ENCODE measurements at regions not wholly inside any gene's neighbourhood (a gene's known extent, or its start where the extent isn't known, plus 50 kb on each side); places are given as distances from the start of the nearest gene placed in this dataset.

DNA sequence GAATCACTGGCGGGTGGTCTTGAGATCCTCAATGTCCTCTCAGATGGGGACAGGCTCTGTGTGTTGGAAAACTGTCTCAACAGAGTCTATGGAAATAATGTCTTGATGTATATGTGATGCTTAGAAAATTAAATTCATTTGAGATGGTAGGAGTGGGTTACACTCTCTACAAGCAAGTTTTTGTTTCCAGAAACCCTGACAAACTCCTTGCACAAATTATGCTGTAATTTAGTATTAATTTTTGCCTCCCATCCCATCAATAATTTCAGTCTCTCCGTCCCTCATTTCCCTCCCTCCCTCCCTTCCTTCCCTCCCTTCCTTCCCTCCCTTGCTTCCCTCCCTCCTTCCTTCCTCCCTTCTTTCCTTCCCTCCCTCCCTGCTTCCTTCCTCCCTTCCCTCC lies 488.0 kb upstream of the C16orf82 start:
- BruUV-seq (replicated peaks), result no TSS peak

More for the DNA sequence above, 488.0 kb upstream of the C16orf82 start:
- DNase-seq (ENCODE audit: extremely low read depth in 1 of 4, low spot score in 3 of 4) (no peak), ATAC-seq (no peak), FAIRE-seq (no peak)
- H3K9me3 ChIP-seq (replicated peaks; ENCODE audit: control insufficient read depth, insufficient read depth, low read depth, low read length), result no peaks in the 10 kb centered on the region
- no peak overlapping the region for H2AFZ ChIP-seq (ENCODE audit: low read depth, low read length)
- H3K79me2 ChIP-seq (ENCODE audit: control insufficient read depth, insufficient read depth, low read length), result no peaks in the 10 kb centered on the region
- in situ Hi-C loops (cut with MboI) (no loop called here), intact Hi-C loops (cut with micrococcal nuclease) (no loop called here)
- no peaks in the 10 kb centered on the region for H3K4me1 ChIP-seq (replicated peaks in 1 of 2; ENCODE audit: control insufficient read depth in 2 of 2, insufficient read depth in 2 of 2, low read length in 2 of 2)
- no peaks in the 10 kb centered on the region for H3K9me1 ChIP-seq (ENCODE audit: control insufficient read depth, insufficient read depth, low read length)
- no peak overlapping the region for H3K4me2 ChIP-seq (ENCODE audit: insufficient read depth, low read length)
- H3K9ac ChIP-seq (ENCODE audit: insufficient read depth in 1 of 2, low read depth in 2 of 2, low read length in 2 of 2), result no peak overlapping the region
- TF ChIP-seq E2F6 (IDR thresholded peaks at IDR 0.05; ENCODE audit: borderline replicate concordance in 1 of 2, extremely low read depth in 1 of 2, insufficient read depth in 1 of 2, insufficient read length in 1 of 2, low read depth in 1 of 2, low read length in 1 of 2, poor library complexity in 1 of 2, severe bottlenecking in 1 of 2) (no peak), ZNF79 (CRISPR knock-in tag; IDR thresholded peaks at IDR 0.05; ENCODE audit: low read depth) (no peak), ZNF212 (CRISPR knock-in tag; IDR thresholded peaks at IDR 0.05) (no peak), ZNF589 (CRISPR knock-in tag; IDR thresholded peaks at IDR 0.05; ENCODE audit: low read depth) (no peak), SMARCA4 (IDR thresholded peaks at IDR 0.05) (no peak), ZNF280A (IDR thresholded peaks at IDR 0.05; ENCODE audit: low read depth, partially characterized antibody) (no peak), ETV5 (CRISPR knock-in tag; IDR thresholded peaks at IDR 0.05; ENCODE audit: low read depth) (no peak), U2AF1 (optimal IDR thresholded peaks at IDR 0.05; ENCODE audit: low read depth, low read length) (no peak), NR1H2 (CRISPR knock-in tag; IDR thresholded peaks at IDR 0.05) (no peak), NR0B1 (IDR thresholded peaks at IDR 0.05; ENCODE audit: partially characterized antibody) (no peak), ELF2 (CRISPR knock-in tag; IDR thresholded peaks at IDR 0.05) (no peak), TEAD1 (CRISPR knock-in tag; IDR thresholded peaks at IDR 0.05) (no peak), FOSL1 (tag; conservative IDR thresholded peaks at IDR 0.05) (no peak), ATF1 (CRISPR knock-in tag; IDR thresholded peaks at IDR 0.05) (no peak), ATF1 (tag; IDR thresholded peaks at IDR 0.05) (no peak), ZNF764 (CRISPR knock-in tag; IDR thresholded peaks at IDR 0.05; ENCODE audit: low read depth) (no peak), PTTG1 (tag; IDR thresholded peaks at IDR 0.05; ENCODE audit: low read depth) (no peak), NRF1 (conservative IDR thresholded peaks at IDR 0.05 in 1 of 2, IDR thresholded peaks at IDR 0.05 in 1 of 2) (no peak), ERF (CRISPR knock-in tag; IDR thresholded peaks at IDR 0.05) (no peak)
- TF ChIP-seq, protein P1, sequence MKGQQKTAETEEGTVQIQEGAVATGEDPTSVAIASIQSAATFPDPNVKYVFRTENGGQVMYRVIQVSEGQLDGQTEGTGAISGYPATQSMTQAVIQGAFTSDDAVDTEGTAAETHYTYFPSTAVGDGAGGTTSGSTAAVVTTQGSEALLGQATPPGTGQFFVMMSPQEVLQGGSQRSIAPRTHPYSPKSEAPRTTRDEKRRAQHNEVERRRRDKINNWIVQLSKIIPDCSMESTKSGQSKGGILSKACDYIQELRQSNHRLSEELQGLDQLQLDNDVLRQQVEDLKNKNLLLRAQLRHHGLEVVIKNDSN (CRISPR knock-in tag; IDR thresholded peaks at IDR 0.05), result no peak
- no peaks in the 10 kb centered on the region for H4K20me1 ChIP-seq (replicated peaks; ENCODE audit: control insufficient read depth, insufficient read depth, low read length)
- H3K27me3 ChIP-seq (ENCODE audit: control insufficient read depth in 2 of 2, insufficient read depth in 2 of 2, low read length in 2 of 2), result no peaks in the 10 kb centered on the region
- CTCF ChIA-PET (ENCODE audit: low intra/inter-chr PET ratio), result no interaction called here
- POLR2A ChIA-PET, result no interaction called here
- no peak overlapping the region for H3K4me3 ChIP-seq
- no peaks in the 10 kb centered on the region for H3K36me3 ChIP-seq (ENCODE audit: control insufficient read depth, insufficient read depth, low read length)
- no peak overlapping the region for H3K27ac ChIP-seq (ENCODE audit: extremely low read depth, low read depth, low read length)
- WGBS (ENCODE audit: insufficient coverage, low coverage, missing lambda C conversion rate), result 0% methylated on average over 1 of the region's 2 CpGs
